BE2C (cell line): ENCODE measurements at regions not wholly inside any gene's neighbourhood (a gene's known extent, or its start where the extent isn't known, plus 50 kb on each side); places are given as distances from the start of the nearest gene placed in this dataset.

Source experiments
- DNase-seq: peaks from one replicate; pipeline ENCODE4 v3.0.0-alpha.2; 2020
- H3K27me3 ChIP-seq: fragments of 250-450 bp; sonication (Bioruptor Pico); 2 replicates; pipeline ENCODE4 v1.5.1; 2020; ENCODE audit warnings: mild to moderate bottlenecking
- H3K36me3 ChIP-seq: fragments of 250-450 bp; sonication (Bioruptor Pico); 2 replicates; pipeline ENCODE4 v1.5.1; 2020; ENCODE audit warnings: mild to moderate bottlenecking
- H3K4me1 ChIP-seq: fragments of 250-450 bp; sonication (Bioruptor Pico); 2 replicates; pipeline ENCODE4 v1.5.1; 2020
- H3K4me3 ChIP-seq: 2 replicates; pipeline ENCODE4 v1.5.1; 2011; ENCODE audit warnings: low read depth, low read length
- H3K9me3 ChIP-seq: fragments of 250-450 bp; sonication (Bioruptor Pico); 2 replicates; pipeline ENCODE4 v1.5.1; 2020
- TF ChIP-seq, protein P1 (sequence below): IDR thresholded peaks from 2 replicates; pipeline ENCODE4 v1.5.1; 2012; ENCODE audit warnings: mild to moderate bottlenecking, low read depth, low read length

GRCh38 chr6:19427548-19427947, 409.6 kb upstream of the ID4 start:
- Histone ChIP-seq H3K36me3 (no peaks in the 10 kb centered on the region), H3K9me3 (no peaks in the 10 kb centered on the region), H3K4me1 (no peaks in the 10 kb centered on the region), H3K4me3 (no peak overlapping the region), H3K27me3 (no peaks in the 10 kb centered on the region)
- TF ChIP-seq, protein P1, sequence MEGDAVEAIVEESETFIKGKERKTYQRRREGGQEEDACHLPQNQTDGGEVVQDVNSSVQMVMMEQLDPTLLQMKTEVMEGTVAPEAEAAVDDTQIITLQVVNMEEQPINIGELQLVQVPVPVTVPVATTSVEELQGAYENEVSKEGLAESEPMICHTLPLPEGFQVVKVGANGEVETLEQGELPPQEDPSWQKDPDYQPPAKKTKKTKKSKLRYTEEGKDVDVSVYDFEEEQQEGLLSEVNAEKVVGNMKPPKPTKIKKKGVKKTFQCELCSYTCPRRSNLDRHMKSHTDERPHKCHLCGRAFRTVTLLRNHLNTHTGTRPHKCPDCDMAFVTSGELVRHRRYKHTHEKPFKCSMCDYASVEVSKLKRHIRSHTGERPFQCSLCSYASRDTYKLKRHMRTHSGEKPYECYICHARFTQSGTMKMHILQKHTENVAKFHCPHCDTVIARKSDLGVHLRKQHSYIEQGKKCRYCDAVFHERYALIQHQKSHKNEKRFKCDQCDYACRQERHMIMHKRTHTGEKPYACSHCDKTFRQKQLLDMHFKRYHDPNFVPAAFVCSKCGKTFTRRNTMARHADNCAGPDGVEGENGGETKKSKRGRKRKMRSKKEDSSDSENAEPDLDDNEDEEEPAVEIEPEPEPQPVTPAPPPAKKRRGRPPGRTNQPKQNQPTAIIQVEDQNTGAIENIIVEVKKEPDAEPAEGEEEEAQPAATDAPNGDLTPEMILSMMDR, result no peak
- DNase-seq, result no peak

- no peak overlapping the region for H3K4me3 ChIP-seq
- H3K27me3 ChIP-seq, result no peaks in the 10 kb centered on the region
- no peaks in the 10 kb centered on the region for H3K4me1 ChIP-seq
- H3K9me3 ChIP-seq, result no peaks in the 10 kb centered on the region
- DNase-seq, result no peak
- TF ChIP-seq, protein P1, result no peak
- H3K36me3 ChIP-seq, result no peaks in the 10 kb centered on the region
These were observed 404.1 kb upstream of the ID4 start for GRCh38 chr6:19432966-19433498.

GRCh38 chr6:19434065-19434464, 403.1 kb upstream of the ID4 start:
- Histone ChIP-seq H3K4me1 (no peaks in the 10 kb centered on the region), H3K36me3 (no peaks in the 10 kb centered on the region), H3K9me3 (no peaks in the 10 kb centered on the region), H3K27me3 (no peaks in the 10 kb centered on the region), H3K4me3 (no peak overlapping the region)
- DNase-seq, result no peak
- TF ChIP-seq, protein P1, result no peak

- H3K36me3 ChIP-seq, result no peaks in the 10 kb centered on the region
- no peaks in the 10 kb centered on the region for H3K4me1 ChIP-seq
- no peaks in the 10 kb centered on the region for H3K27me3 ChIP-seq
- H3K4me3 ChIP-seq, result no peak overlapping the region
- no peak for DNase-seq
- no peaks in the 10 kb centered on the region for H3K9me3 ChIP-seq
- TF ChIP-seq, protein P1, result no peak
These were observed 401.4 kb upstream of the ID4 start for GRCh38 chr6:19435755-19436154.

DNA sequence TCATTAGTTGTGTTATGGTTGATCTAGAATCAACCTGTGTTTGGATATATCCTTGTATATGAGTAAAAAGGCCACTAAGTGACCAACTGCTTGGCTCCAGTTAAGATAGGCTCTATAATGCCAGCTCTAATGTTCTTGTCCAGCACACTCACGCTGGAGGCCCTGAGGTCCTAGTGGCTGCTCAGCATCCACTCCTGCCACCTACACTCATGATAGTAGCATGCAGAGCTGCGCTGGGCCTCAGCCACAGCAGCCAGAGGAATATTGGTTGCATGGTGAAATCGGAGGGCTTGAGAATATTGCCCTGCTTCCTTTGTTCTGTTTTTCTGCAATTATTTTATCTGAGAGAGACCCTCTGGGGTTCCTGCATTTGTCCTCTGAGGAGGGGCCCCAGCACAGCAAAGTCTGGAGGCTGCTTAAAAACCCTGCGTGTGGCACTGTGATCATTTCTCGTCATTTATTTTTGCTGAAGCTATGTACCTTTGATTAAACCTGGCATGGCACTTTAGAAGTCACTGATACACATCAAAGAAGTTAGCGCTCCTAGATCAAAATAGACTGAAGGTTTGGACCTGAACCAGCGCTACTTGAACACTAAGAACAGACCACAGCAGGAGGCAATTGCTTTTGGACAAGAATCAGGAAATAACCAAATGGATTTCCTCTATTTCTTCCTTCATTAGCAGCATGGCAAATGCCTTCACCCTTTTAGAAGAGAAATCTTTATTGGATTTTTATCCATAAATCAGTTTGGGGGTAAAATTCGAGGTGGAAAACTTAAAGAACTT, 398.4 kb upstream of the ID4 start:
- H3K27me3 ChIP-seq, result no peaks in the 10 kb centered on the region
- TF ChIP-seq, protein P1, result no peak
- DNase-seq, result no peak
- no peak overlapping the region for H3K4me3 ChIP-seq
- no peaks in the 10 kb centered on the region for H3K4me1 ChIP-seq
- no peaks in the 10 kb centered on the region for H3K36me3 ChIP-seq
- no peaks in the 10 kb centered on the region for H3K9me3 ChIP-seq

- TF ChIP-seq, protein P1, result no peak
These were observed 396.6 kb upstream of the ID4 start for GRCh38 chr6:19440531-19440930.

More at GRCh38 chr6:19440531-19440930, 396.6 kb upstream of the ID4 start:
- DNase-seq, result no peak
- Histone ChIP-seq H3K27me3 (no peaks in the 10 kb centered on the region), H3K9me3 (no peaks in the 10 kb centered on the region), H3K36me3 (no peaks in the 10 kb centered on the region), H3K4me3 (no peak overlapping the region), H3K4me1 (no peaks in the 10 kb centered on the region)
